H9 (cell line): ENCODE measurements at regions not wholly inside any gene's neighbourhood (a gene's known extent, or its start where the extent isn't known, plus 50 kb on each side); places are given as distances from the start of the nearest gene placed in this dataset.

Source experiments
- DNase-seq: peaks from one replicate; pipeline ENCODE4 v3.0.0-alpha.2; 2017
- H2AFZ ChIP-seq: one replicate; pipeline ENCODE4 v1.6.1; 2013; ENCODE audit warnings: mild to moderate bottlenecking, low read length, control low read depth, moderate library complexity
- H2AK5ac ChIP-seq: 2 replicates; pipeline ENCODE4 v1.6.1; 2013; ENCODE audit warnings: low read length, control low read depth, mixed read lengths; ENCODE audit not compliant: insufficient read length
- H2BK120ac ChIP-seq: one replicate; pipeline ENCODE4 v1.6.1; 2013; ENCODE audit warnings: low read depth, mild to moderate bottlenecking, low read length, control low read depth, inconsistent platforms; ENCODE audit not compliant: poor library complexity, severe bottlenecking
- H2BK12ac ChIP-seq: 2 replicates; pipeline ENCODE4 v1.6.1; 2013; ENCODE audit warnings: low read length, control low read depth, mixed read lengths, low read depth; ENCODE audit not compliant: insufficient read length
- H2BK15ac ChIP-seq: 2 replicates; pipeline ENCODE4 v1.6.1; 2013; ENCODE audit warnings: low read depth, low read length, control low read depth
- H2BK20ac ChIP-seq: one replicate; pipeline ENCODE4 v1.6.1; 2013; ENCODE audit warnings: low read depth, mild to moderate bottlenecking, low read length, control low read depth, inconsistent platforms; ENCODE audit not compliant: poor library complexity, severe bottlenecking
- H2BK5ac ChIP-seq: 2 replicates; pipeline ENCODE4 v1.6.1; 2013; ENCODE audit warnings: low read length, control low read depth, mixed read lengths; ENCODE audit not compliant: insufficient read length
- H3K14ac ChIP-seq: 2 replicates; pipeline ENCODE4 v1.6.1; 2013; ENCODE audit warnings: low read length, control low read depth; ENCODE audit not compliant: insufficient read depth
- H3K18ac ChIP-seq: 2 replicates; pipeline ENCODE4 v1.6.1; 2013; ENCODE audit warnings: low read depth, mild to moderate bottlenecking, mixed read lengths, low read length, control low read depth; ENCODE audit not compliant: insufficient read length
- H3K23ac ChIP-seq: 2 replicates; pipeline ENCODE4 v1.6.1; 2013; ENCODE audit warnings: low read length, control low read depth, mixed read lengths, low read depth; ENCODE audit not compliant: insufficient read length
- H3K23me2 ChIP-seq: 2 replicates; pipeline ENCODE4 v1.6.1; 2013; ENCODE audit warnings: low read depth, mild to moderate bottlenecking, mixed read lengths, low read length, control low read depth; ENCODE audit not compliant: insufficient read length, poor library complexity, severe bottlenecking
- H3K27ac ChIP-seq: 2 replicates; pipeline ENCODE4 v1.5.1; 2013; ENCODE audit warnings: low read length, control low read depth, mixed read lengths, low read depth; ENCODE audit not compliant: insufficient read length
- H3K27me3 ChIP-seq: 2 replicates; pipeline ENCODE4 v1.6.1; 2013; ENCODE audit warnings: low read length, control low read depth, inconsistent platforms; ENCODE audit not compliant: insufficient read depth
- H3K4ac ChIP-seq: 2 replicates; pipeline ENCODE4 v1.6.1; 2013; ENCODE audit warnings: low read depth, mild to moderate bottlenecking, control low read depth, inconsistent platforms, low read length, moderate library complexity
- H3K4me1 ChIP-seq: 2 replicates; pipeline ENCODE4 v1.6.1; 2013; ENCODE audit warnings: low read length, control low read depth, inconsistent platforms; ENCODE audit not compliant: insufficient read depth
- H3K4me2 ChIP-seq: 2 replicates; pipeline ENCODE4 v1.6.1; 2013; ENCODE audit warnings: low read length, control low read depth, mixed read lengths; ENCODE audit not compliant: insufficient read length, insufficient read depth
- H3K56ac ChIP-seq: 2 replicates; pipeline ENCODE4 v1.6.1; 2013; ENCODE audit warnings: low read depth, mild to moderate bottlenecking, mixed read lengths, low read length, control low read depth; ENCODE audit not compliant: insufficient read length
- H3K79me1 ChIP-seq: 2 replicates; pipeline ENCODE4 v1.6.1; 2013; ENCODE audit warnings: low read depth, mild to moderate bottlenecking, moderate library complexity, low read length, control low read depth, inconsistent platforms; ENCODE audit not compliant: insufficient read depth, poor library complexity, severe bottlenecking
- H3K79me2 ChIP-seq: 2 replicates; pipeline ENCODE4 v1.6.1; 2013; ENCODE audit warnings: low read length, control low read depth, inconsistent platforms; ENCODE audit not compliant: insufficient read depth
- H3K9ac ChIP-seq: 2 replicates; pipeline ENCODE4 v1.6.1; 2013; ENCODE audit warnings: low read length, control low read depth, mixed read lengths; ENCODE audit not compliant: insufficient read length; ENCODE audit errors: extremely low read depth
- H3K9me3 ChIP-seq: one replicate; pipeline ENCODE4 v1.6.1; 2013; ENCODE audit warnings: low read depth, low read length, inconsistent platforms; ENCODE audit not compliant: control insufficient read depth
- H3T11ph ChIP-seq: one replicate; pipeline ENCODE4 v1.6.1; 2013; ENCODE audit warnings: mild to moderate bottlenecking, low read length, control low read depth, inconsistent platforms
- H4K20me1 ChIP-seq: one replicate; pipeline ENCODE4 v1.6.1; 2013; ENCODE audit not compliant: control insufficient read depth, insufficient read length, insufficient read depth
- H4K5ac ChIP-seq: 2 replicates; pipeline ENCODE4 v1.6.1; 2013; ENCODE audit warnings: low read depth, mild to moderate bottlenecking, mixed read lengths, low read length, control low read depth; ENCODE audit not compliant: insufficient read length
- H4K8ac ChIP-seq: replicated peaks from 2 replicates; pipeline ENCODE4 v1.6.1; 2013; ENCODE audit warnings: low read length, control low read depth, mixed read lengths, low read depth; ENCODE audit not compliant: insufficient read length
- H4K91ac ChIP-seq: 2 replicates; pipeline ENCODE4 v1.6.1; 2013; ENCODE audit warnings: low read depth, mild to moderate bottlenecking, moderate library complexity, mixed read lengths, low read length, control low read depth; ENCODE audit not compliant: insufficient read length
- H3K27ac Mint-ChIP-seq, 3 experiments: 2 replicates in 2 of 3; 3 replicates in 1 of 3; pipeline ENCODE4 v1.8.0; 2020 to 2021; ENCODE audit warnings: mixed read lengths in 3 of 3, mild to moderate bottlenecking in 1 of 3, moderate library complexity in 1 of 3
- H3K27me3 Mint-ChIP-seq: 2 replicates; pipeline ENCODE4 v1.8.0; 2021; ENCODE audit warnings: low read depth, mild to moderate bottlenecking, moderate library complexity, mixed read lengths
- H3K36me3 Mint-ChIP-seq, 3 experiments: 2 replicates in 2 of 3; 3 replicates in 1 of 3; pipeline ENCODE4 v1.8.0; 2020 to 2021; ENCODE audit warnings: low read depth in 3 of 3, mixed read lengths in 3 of 3; ENCODE audit not compliant: insufficient read depth in 1 of 3
- H3K4me1 Mint-ChIP-seq, 2 experiments: 2 replicates each; pipeline ENCODE4 v1.8.0; 2020; ENCODE audit warnings: mixed read lengths in 2 of 2
- H3K4me3 Mint-ChIP-seq, 2 experiments: 2 replicates in 1 of 2; 3 replicates in 1 of 2; pipeline ENCODE4 v1.8.0; 2020 to 2021; ENCODE audit warnings: mild to moderate bottlenecking in 2 of 2, mixed read lengths in 2 of 2, moderate library complexity in 1 of 2
- H3K9me3 Mint-ChIP-seq, 2 experiments: 2 replicates in 1 of 2; 3 replicates in 1 of 2; pipeline ENCODE4 v1.8.0; 2020; ENCODE audit warnings: mild to moderate bottlenecking in 2 of 2, mixed read lengths in 2 of 2, moderate library complexity in 1 of 2
- WGBS: extraction: QIAGEN DNeasy Blood & Tissue Kit; methylation state at CpG from one replicate; pipeline ENCODE4 v1.1.7; 2013; ENCODE audit warnings: missing lambda C conversion rate, low lambda C conversion rate, mixed read lengths; ENCODE audit not compliant: insufficient read length; ENCODE audit errors: extremely low coverage; 5-methylcytosine and 5-hydroxymethylcytosine counted together
- TF ChIP-seq, protein P1 (sequence below): fragments of 200-600 bp; sonication (generic); conservative IDR thresholded peaks from 3 replicates; pipeline ENCODE4 v1.8.0; 2021; ENCODE audit warnings: antibody characterized with exemption, mild to moderate bottlenecking

DNA sequence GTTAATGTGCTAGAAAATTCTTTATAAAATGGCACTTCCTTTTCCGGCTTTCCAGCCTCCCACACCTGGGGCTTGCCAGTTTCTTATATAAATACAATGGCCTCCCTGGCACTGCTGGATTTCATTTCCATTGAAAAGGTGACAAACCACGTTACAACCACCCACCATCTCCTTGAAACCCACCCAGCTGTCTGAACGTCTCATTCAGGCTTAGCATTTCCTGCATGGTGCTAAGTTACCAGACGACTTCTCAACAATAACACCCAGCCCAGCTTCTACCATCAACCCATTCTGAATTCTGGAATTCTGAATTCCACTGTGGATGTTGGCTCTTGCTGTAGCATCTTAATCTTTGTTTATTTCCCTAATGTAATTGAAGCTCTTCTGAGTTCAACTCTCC, 499.8 kb upstream of the CELF2 start:
- Histone ChIP-seq H3K23ac (no peak overlapping the region), H3K4ac (no peak overlapping the region), H4K5ac (no peak overlapping the region), H3K23me2 (no peaks in the 10 kb centered on the region), H2BK120ac (no peak overlapping the region), H2AK5ac (no peak overlapping the region), H3K79me1 (no peaks in the 10 kb centered on the region), H2AFZ (no peak overlapping the region), H4K8ac (no peak overlapping the region), H4K20me1 (no peaks in the 10 kb centered on the region), H3K9me3 (no peaks in the 10 kb centered on the region), H4K91ac (no peak overlapping the region), H3K27me3 (no peaks in the 10 kb centered on the region), H2BK15ac (no peak overlapping the region), H3K9ac (no peak overlapping the region), H3K4me1 (no peaks in the 10 kb centered on the region), H3K56ac (no peak overlapping the region), H3T11ph (no peak overlapping the region), H2BK12ac (no peak overlapping the region), H2BK5ac (no peak overlapping the region), H3K79me2 (no peaks in the 10 kb centered on the region), H3K14ac (no peak overlapping the region), H3K27ac (no peak overlapping the region), H2BK20ac (no peak overlapping the region), H3K4me2 (no peak overlapping the region), H3K18ac (no peak overlapping the region)
- Mint-ChIP-seq H3K27me3 (no peaks in the 10 kb centered on the region), H3K4me3 (no peak overlapping the region), H3K4me1 (peaks cover 5 to 20% of the 10 kb centered on the region in 2 experiments), H3K36me3 (no peaks in the 10 kb centered on the region), H3K9me3 (no peaks in the 10 kb centered on the region), H3K27ac (no peak overlapping the region)
- DNase-seq, result no peak
- TF ChIP-seq, protein P1, sequence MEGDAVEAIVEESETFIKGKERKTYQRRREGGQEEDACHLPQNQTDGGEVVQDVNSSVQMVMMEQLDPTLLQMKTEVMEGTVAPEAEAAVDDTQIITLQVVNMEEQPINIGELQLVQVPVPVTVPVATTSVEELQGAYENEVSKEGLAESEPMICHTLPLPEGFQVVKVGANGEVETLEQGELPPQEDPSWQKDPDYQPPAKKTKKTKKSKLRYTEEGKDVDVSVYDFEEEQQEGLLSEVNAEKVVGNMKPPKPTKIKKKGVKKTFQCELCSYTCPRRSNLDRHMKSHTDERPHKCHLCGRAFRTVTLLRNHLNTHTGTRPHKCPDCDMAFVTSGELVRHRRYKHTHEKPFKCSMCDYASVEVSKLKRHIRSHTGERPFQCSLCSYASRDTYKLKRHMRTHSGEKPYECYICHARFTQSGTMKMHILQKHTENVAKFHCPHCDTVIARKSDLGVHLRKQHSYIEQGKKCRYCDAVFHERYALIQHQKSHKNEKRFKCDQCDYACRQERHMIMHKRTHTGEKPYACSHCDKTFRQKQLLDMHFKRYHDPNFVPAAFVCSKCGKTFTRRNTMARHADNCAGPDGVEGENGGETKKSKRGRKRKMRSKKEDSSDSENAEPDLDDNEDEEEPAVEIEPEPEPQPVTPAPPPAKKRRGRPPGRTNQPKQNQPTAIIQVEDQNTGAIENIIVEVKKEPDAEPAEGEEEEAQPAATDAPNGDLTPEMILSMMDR, result no peak
- WGBS, result no CpG with 5 or more reads among the region's 4 CpGs
